ENCODE measurements at regions not wholly inside any gene's neighbourhood (a gene's known extent, or its start where the extent isn't known, plus 50 kb on each side); places are given as distances from the start of the nearest gene placed in this dataset.

DNA sequence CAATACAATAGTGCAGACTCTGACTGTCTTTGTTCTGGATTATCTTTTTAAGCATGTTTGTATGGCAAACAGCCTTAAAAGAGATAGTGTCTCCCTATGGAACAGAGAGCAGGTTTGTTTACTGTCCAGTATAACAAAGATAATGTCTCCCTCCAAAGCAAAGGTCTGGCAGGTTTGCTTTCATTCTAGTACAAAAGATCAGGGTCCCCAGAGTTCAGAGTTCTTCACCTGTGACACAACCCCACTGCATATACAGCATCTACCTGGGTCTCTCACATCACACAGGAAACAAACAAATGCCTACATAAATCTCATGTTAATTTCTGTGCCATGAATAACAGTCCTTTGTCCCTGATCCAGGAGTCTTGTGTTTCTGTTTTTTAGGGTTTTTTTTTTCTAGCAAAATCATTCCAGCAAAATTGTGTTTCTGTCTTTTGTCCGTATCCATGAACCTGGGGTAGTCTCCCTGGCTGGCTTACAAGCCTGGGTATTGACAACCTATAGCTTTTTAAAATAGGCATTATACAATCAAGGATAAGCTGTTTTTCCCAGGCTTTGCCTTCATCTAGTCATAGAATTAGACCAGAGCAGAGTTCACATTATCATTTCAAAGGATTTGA is 89.4 kb upstream of the PTBP2 start:
- dilution Hi-C loops (cut with MboI; ENCODE audit: extremely low pct_ligation_motif_present, low sequenced_read_pairs), result no loop called here
- no peak for FAIRE-seq

DNA sequence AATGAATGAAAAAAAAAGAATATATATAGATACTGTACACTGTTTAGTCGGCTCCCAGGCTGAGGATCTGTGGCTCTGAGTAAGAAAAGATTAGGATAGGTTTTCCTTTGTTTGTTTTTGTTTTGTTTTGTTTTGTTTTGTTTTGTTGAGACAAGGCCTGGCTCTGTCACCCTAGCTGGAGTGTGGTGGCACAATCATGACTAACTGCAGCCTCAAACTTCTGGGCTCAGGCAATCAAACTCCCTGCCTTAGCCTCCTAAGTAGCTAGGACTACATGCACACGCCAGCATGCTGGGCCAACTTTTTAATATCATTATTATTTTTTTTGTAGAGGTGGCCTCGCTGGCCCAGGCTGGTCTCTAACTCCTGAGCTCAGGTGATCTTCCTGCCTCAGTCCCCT is 87.9 kb upstream of the PTBP2 start:
- Histone ChIP-seq H3K4me3 (ENCODE audit: control insufficient read depth in 2 of 3, extremely low read depth in 1 of 3, insufficient read depth in 2 of 3, low read depth in 1 of 3, low read length in 3 of 3) (no peak overlapping the region), H3K9ac (ENCODE audit: control insufficient read depth, extremely low read depth, insufficient read depth, low read length) (no peak overlapping the region), H3K4me1 (ENCODE audit: control insufficient read depth, extremely low read depth, insufficient read depth, low read length) (no peaks in the 10 kb centered on the region), H2AFZ (ENCODE audit: control insufficient read depth, low read length) (no peak overlapping the region), H3K27ac (ENCODE audit: control insufficient read depth, insufficient read depth, low read length) (no peak overlapping the region), H3K9me3 (ENCODE audit: control insufficient read depth, low read depth, low read length) (no peaks in the 10 kb centered on the region), H3K36me3 (ENCODE audit: control insufficient read depth in 2 of 2, extremely low read depth in 1 of 2, insufficient read depth in 2 of 2, low read length in 2 of 2) (no peaks in the 10 kb centered on the region), H3K79me2 (ENCODE audit: control insufficient read depth, insufficient read depth, low read length) (no peaks in the 10 kb centered on the region), H3K9me1 (ENCODE audit: control insufficient read depth, extremely low read depth, insufficient read depth, low read length) (no peaks in the 10 kb centered on the region), H4K20me1 (ENCODE audit: control insufficient read depth, extremely low read depth, insufficient read depth, low read length) (no peaks in the 10 kb centered on the region), H3K27me3 (ENCODE audit: control insufficient read depth, extremely low read depth, insufficient read depth, low read length) (no peaks in the 10 kb centered on the region), H3K4me2 (ENCODE audit: control insufficient read depth, extremely low read depth, insufficient read depth, low read depth, low read length) (no peak overlapping the region)
- FAIRE-seq (no peak), DNase-seq (ENCODE audit: low read depth, low spot score) (no peak)
- TF ChIP-seq, protein P1, sequence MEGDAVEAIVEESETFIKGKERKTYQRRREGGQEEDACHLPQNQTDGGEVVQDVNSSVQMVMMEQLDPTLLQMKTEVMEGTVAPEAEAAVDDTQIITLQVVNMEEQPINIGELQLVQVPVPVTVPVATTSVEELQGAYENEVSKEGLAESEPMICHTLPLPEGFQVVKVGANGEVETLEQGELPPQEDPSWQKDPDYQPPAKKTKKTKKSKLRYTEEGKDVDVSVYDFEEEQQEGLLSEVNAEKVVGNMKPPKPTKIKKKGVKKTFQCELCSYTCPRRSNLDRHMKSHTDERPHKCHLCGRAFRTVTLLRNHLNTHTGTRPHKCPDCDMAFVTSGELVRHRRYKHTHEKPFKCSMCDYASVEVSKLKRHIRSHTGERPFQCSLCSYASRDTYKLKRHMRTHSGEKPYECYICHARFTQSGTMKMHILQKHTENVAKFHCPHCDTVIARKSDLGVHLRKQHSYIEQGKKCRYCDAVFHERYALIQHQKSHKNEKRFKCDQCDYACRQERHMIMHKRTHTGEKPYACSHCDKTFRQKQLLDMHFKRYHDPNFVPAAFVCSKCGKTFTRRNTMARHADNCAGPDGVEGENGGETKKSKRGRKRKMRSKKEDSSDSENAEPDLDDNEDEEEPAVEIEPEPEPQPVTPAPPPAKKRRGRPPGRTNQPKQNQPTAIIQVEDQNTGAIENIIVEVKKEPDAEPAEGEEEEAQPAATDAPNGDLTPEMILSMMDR (optimal IDR thresholded peaks at IDR 0.05 in 1 of 3, IDR thresholded peaks at IDR 0.05 in 1 of 3, conservative IDR thresholded peaks at IDR 0.05 in 1 of 3; ENCODE audit: extremely low read depth in 1 of 3, insufficient read depth in 2 of 3, low read length in 3 of 3), result no peak
- TF ChIP-seq EZH2 (IDR thresholded peaks at IDR 0.05; ENCODE audit: low read length), result no peak
- dilution Hi-C loops (cut with MboI; ENCODE audit: extremely low pct_ligation_motif_present, low sequenced_read_pairs), result no loop called here

More for the DNA sequence above, 89.4 kb upstream of the PTBP2 start:
- no peaks in the 10 kb centered on the region for H3K27me3 ChIP-seq (ENCODE audit: control insufficient read depth, extremely low read depth, insufficient read depth, low read length)
- no peaks in the 10 kb centered on the region for H3K79me2 ChIP-seq (ENCODE audit: control insufficient read depth, insufficient read depth, low read length)
- TF ChIP-seq EZH2 (IDR thresholded peaks at IDR 0.05; ENCODE audit: low read length), result no peak
- TF ChIP-seq, protein P1 (optimal IDR thresholded peaks at IDR 0.05 in 1 of 3, IDR thresholded peaks at IDR 0.05 in 1 of 3, conservative IDR thresholded peaks at IDR 0.05 in 1 of 3; ENCODE audit: extremely low read depth in 1 of 3, insufficient read depth in 2 of 3, low read length in 3 of 3), result no peak
- no peaks in the 10 kb centered on the region for H3K9me1 ChIP-seq (ENCODE audit: control insufficient read depth, extremely low read depth, insufficient read depth, low read length)
- no peak overlapping the region for H3K9ac ChIP-seq (ENCODE audit: control insufficient read depth, extremely low read depth, insufficient read depth, low read length)
- no peaks in the 10 kb centered on the region for H4K20me1 ChIP-seq (ENCODE audit: control insufficient read depth, extremely low read depth, insufficient read depth, low read length)
- H3K4me3 ChIP-seq (ENCODE audit: control insufficient read depth in 2 of 3, extremely low read depth in 1 of 3, insufficient read depth in 2 of 3, low read depth in 1 of 3, low read length in 3 of 3), result no peak overlapping the region
- no peak overlapping the region for H3K4me2 ChIP-seq (ENCODE audit: control insufficient read depth, extremely low read depth, insufficient read depth, low read depth, low read length)
- no peaks in the 10 kb centered on the region for H3K4me1 ChIP-seq (ENCODE audit: control insufficient read depth, extremely low read depth, insufficient read depth, low read length)
- no peaks in the 10 kb centered on the region for H3K9me3 ChIP-seq (ENCODE audit: control insufficient read depth, low read depth, low read length)
- no peak for DNase-seq (ENCODE audit: low read depth, low spot score)
- H2AFZ ChIP-seq (ENCODE audit: control insufficient read depth, low read length), result no peak overlapping the region
- H3K36me3 ChIP-seq (ENCODE audit: control insufficient read depth in 2 of 2, extremely low read depth in 1 of 2, insufficient read depth in 2 of 2, low read length in 2 of 2), result no peaks in the 10 kb centered on the region
- H3K27ac ChIP-seq (ENCODE audit: control insufficient read depth, insufficient read depth, low read length), result no peak overlapping the region

All from keratinocyte (primary cell).